Sigmoid colon (tissue), 6 donors: ENCODE measurements at regions not wholly inside any gene's neighbourhood (a gene's known extent, or its start where the extent isn't known, plus 50 kb on each side); places are given as distances from the start of the nearest gene placed in this dataset.

Experiments used
- DNase-seq: peaks from one replicate; pipeline ENCODE4 v3.0.0-alpha.2; 2019
- H3K27ac ChIP-seq, 4 donors: fragments of 200-600 bp; sonication (generic); one replicate each; pipeline ENCODE4 v1.5.1; 2016 to 2019; ENCODE audit warnings: mild to moderate bottlenecking in 1 of 4
- H3K27me3 ChIP-seq, 3 donors: fragments of 200-600 bp; sonication (generic); one replicate each; pipeline ENCODE4 v1.5.1; 2019; ENCODE audit warnings: mild to moderate bottlenecking in 1 of 3
- H3K36me3 ChIP-seq, 4 donors: fragments of 200-600 bp; sonication (generic); one replicate each; pipeline ENCODE4 v1.5.1; 2016 to 2019
- H3K4me1 ChIP-seq, 4 donors: fragments of 200-600 bp; sonication (generic); one replicate each; pipeline ENCODE4 v1.5.1; 2017 to 2019
- H3K4me3 ChIP-seq, 4 donors: fragments of 200-600 bp; sonication (generic); one replicate each; pipeline ENCODE4 v1.5.1; 2017 to 2019; ENCODE audit warnings: mild to moderate bottlenecking in 2 of 4, moderate library complexity in 1 of 4
- H3K9me3 ChIP-seq, 4 donors: fragments of 200-600 bp in 3 of 4; sonication (generic) in 3 of 4; one replicate each; pipeline versions ENCODE4 v1.5.1 to v1.6.1; 2013 to 2019
- EP300 ChIP-seq, 4 donors: sonication (generic); formaldehyde crosslinking; IDR thresholded peaks; one replicate each; pipeline ENCODE4 v1.6.1; 2017; ENCODE audit warnings: antibody characterized with exemption in 4 of 4
- POLR2A ChIP-seq, 2 donors: fragments of 450-650 bp; IDR thresholded peaks; one replicate each; pipeline ENCODE4 v1.6.1; 2016; ENCODE audit warnings: antibody characterized with exemption in 2 of 2, mild to moderate bottlenecking in 2 of 2, moderate library complexity in 2 of 2
- POLR2AphosphoS5 ChIP-seq, 4 donors: sonication (generic); formaldehyde crosslinking; IDR thresholded peaks; one replicate each; pipeline ENCODE4 v1.6.1; 2017; ENCODE audit warnings: antibody characterized with exemption in 4 of 4
- WGBS, 2 donors: extraction: QIAGEN DNeasy Blood & Tissue Kit; methylation state at CpG; one replicate each; pipeline ENCODE4 v1.1.7; 2013; 5-methylcytosine and 5-hydroxymethylcytosine counted together
- intact Hi-C: fragments of 100-400 bp; cut with DNase I; formaldehyde crosslinking; loops from one replicate; pipeline ENCODE4 v1.15.1; 2023
- TF ChIP-seq, protein P1 (sequence below), 4 experiments: fragments of 450-650 bp in 3 of 4; fragments of 200-600 bp in 1 of 4; IDR thresholded peaks; one replicate each; pipeline ENCODE4 v1.5.1; 2016 to 2019; ENCODE audit warnings: antibody characterized with exemption in 4 of 4, mild to moderate bottlenecking in 3 of 4, moderate library complexity in 2 of 4
- donor health status: healthy with polysubstance abuse.
- donor health status: healthy.

DNA sequence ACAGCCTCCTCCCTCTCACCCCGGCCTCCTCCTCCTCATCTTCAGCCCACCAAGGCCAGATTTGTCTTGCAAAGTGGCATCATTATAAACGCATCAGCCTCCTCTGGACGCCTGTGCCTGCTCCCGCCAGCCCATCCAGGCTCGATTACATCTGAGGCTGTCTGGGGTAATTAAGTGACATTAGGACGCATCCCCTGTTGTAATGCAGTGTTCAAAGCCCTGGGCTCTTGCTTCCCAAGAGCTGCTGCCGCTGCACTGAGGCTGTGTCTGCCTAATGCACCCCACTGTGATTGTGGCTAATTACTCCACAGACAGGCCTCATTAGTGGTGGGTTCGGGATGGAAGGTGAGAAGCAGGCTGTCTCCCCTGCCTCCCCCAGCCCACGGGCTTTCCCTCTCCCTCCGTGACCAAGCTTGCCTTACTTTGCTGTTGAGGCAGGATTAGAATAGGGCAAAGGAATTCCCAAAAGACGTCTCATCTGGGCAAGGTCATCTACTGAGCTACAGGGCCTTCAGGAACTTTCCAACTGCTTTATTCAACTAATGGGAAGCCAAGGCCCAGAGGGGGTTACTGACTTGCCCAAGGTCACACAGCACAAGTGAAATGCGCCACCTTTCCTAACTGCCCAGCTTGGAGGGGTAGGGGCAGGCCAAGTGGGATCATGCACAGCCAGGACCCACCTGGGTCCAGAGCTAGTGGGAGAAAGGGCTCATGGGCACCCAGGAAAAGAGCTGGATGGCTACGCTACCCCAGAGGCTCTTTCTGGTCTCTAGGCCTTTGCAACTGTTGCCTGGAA is 66.2 kb upstream of the PCBD1 start:
- Histone ChIP-seq H3K4me3 (no peak overlapping the region), H3K27ac (no peak overlapping the region), H3K36me3 (no peaks in the 10 kb centered on the region), H3K9me3 (no peaks in the 10 kb centered on the region), H3K27me3 (no peaks in the 10 kb centered on the region), H3K4me1 (no peaks in the 10 kb centered on the region)
- intact Hi-C loops: no loop called here
- DNase-seq: no peak
- TF ChIP-seq, protein P1, sequence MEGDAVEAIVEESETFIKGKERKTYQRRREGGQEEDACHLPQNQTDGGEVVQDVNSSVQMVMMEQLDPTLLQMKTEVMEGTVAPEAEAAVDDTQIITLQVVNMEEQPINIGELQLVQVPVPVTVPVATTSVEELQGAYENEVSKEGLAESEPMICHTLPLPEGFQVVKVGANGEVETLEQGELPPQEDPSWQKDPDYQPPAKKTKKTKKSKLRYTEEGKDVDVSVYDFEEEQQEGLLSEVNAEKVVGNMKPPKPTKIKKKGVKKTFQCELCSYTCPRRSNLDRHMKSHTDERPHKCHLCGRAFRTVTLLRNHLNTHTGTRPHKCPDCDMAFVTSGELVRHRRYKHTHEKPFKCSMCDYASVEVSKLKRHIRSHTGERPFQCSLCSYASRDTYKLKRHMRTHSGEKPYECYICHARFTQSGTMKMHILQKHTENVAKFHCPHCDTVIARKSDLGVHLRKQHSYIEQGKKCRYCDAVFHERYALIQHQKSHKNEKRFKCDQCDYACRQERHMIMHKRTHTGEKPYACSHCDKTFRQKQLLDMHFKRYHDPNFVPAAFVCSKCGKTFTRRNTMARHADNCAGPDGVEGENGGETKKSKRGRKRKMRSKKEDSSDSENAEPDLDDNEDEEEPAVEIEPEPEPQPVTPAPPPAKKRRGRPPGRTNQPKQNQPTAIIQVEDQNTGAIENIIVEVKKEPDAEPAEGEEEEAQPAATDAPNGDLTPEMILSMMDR (IDR thresholded peaks at IDR 0.05): no peak
- no peak for TF ChIP-seq EP300 (IDR thresholded peaks at IDR 0.05)
- TF ChIP-seq POLR2AphosphoS5 (IDR thresholded peaks at IDR 0.05): no peak
- TF ChIP-seq POLR2A (IDR thresholded peaks at IDR 0.05): no peak
- 81 to 83% methylated on average over 13 of the region's 13 CpGs for WGBS, 2 donors

DNA sequence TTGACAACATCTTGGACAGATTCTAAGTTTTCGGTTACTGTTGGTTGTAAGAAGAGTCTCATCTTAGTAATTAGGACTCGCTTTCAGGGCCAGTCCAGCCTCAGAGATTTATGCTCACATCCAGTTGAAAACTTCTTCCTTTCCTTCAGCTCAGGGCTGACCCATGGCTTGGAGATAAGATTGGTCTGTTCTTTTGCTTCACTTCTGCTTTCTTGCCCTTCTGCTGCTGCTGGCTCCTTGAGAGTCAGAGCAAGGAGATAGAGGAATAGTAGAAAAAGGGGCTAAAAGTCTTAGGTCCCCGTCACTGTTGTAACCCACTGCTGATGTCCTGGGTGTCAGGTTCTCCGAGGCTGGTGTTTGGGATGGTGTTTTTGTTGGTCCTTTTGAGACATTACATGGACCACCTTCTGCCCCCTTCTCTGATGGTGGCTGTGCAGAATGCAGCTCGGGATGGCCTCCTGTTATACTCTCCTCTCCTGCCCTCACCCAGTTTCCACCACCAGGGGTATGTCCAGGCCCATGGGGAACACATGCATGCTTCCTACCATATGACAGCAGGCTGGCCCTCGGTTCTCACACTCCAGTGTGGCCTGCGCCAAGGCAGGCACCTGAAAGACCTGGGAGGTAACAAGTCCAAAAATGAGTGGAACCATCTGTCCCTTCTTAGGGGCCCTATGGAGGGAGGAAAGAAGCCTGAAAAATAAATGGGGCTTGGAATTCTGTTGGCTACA is 67.8 kb upstream of the PCBD1 start:
- no peaks in the 10 kb centered on the region for H3K36me3 ChIP-seq

DNA sequence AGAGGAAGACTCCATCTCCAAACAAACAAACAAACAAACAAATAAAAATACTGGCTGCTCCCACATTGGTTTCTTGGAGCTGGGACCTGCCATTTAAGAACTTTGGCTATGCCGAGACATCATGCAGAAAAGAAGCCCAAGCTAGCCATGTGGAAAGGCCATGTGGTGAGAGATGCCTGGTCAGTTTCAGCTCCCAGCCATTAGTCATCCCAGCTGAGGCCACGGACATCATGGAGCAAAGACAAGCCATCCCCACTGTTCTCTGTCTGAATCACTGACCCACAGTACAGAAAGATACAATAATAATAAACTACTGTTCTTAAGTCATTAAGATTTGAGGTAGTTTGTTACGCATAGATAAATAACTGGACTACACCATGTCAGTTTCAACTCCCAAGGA is 70.0 kb upstream of the PCBD1 start:
- WGBS, 2 donors: 79 to 94% methylated on average over 3 of the region's 3 CpGs
- Histone ChIP-seq H3K4me1 (no peaks in the 10 kb centered on the region), H3K9me3 (no peaks in the 10 kb centered on the region), H3K27me3 (no peaks in the 10 kb centered on the region), H3K36me3 (no peaks in the 10 kb centered on the region), H3K27ac (no peak overlapping the region), H3K4me3 (no peak overlapping the region)
- TF ChIP-seq, protein P1 (IDR thresholded peaks at IDR 0.05): no peak
- TF ChIP-seq POLR2AphosphoS5 (IDR thresholded peaks at IDR 0.05): no peak
- TF ChIP-seq POLR2A (IDR thresholded peaks at IDR 0.05): no peak
- no peak for DNase-seq
- intact Hi-C loops: no loop called here

More for the DNA sequence above, 67.8 kb upstream of the PCBD1 start:
- Histone ChIP-seq H3K27ac (no peak overlapping the region), H3K4me1 (no peaks in the 10 kb centered on the region), H3K4me3 (no peak overlapping the region), H3K9me3 (no peaks in the 10 kb centered on the region), H3K27me3 (no peaks in the 10 kb centered on the region)
- no peak for DNase-seq
- WGBS, 2 donors: 57 to 62% methylated on average over 7 of the region's 7 CpGs
- intact Hi-C loops: no loop called here
- TF ChIP-seq EP300 (IDR thresholded peaks at IDR 0.05) (no peak), POLR2AphosphoS5 (IDR thresholded peaks at IDR 0.05) (no peak), POLR2A (IDR thresholded peaks at IDR 0.05) (no peak)
- TF ChIP-seq, protein P1 (IDR thresholded peaks at IDR 0.05): no peak

DNA sequence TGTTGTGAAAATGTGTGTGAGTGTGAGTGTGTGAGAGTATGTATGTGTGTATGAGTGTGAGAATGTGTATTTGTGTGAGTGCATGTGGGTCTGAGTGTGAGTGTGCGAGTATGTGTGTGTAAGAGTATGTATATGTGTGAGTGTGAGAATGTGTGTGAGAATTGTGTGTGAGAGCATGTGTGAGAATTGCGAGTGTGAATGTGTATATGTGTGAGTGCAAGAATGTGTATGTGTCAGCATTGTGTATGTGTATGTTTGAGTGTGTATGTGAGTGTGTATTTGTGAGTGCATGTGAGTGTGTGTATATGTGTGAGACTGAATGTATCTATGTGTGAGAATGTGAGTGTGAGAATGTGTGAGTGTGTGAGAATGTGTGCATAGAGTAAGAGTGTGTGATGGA is 72.0 kb upstream of the PCBD1 start:
- 93 to 96% methylated on average over 2 of the region's 2 CpGs for WGBS, 2 donors
- no peak for TF ChIP-seq POLR2A (IDR thresholded peaks at IDR 0.05)
- intact Hi-C loops: no loop called here
- Histone ChIP-seq H3K9me3 (no peaks in the 10 kb centered on the region), H3K4me3 (no peak overlapping the region), H3K27ac (no peak overlapping the region), H3K4me1 (no peaks in the 10 kb centered on the region), H3K27me3 (no peaks in the 10 kb centered on the region), H3K36me3 (no peaks in the 10 kb centered on the region)
- DNase-seq: no peak

DNA sequence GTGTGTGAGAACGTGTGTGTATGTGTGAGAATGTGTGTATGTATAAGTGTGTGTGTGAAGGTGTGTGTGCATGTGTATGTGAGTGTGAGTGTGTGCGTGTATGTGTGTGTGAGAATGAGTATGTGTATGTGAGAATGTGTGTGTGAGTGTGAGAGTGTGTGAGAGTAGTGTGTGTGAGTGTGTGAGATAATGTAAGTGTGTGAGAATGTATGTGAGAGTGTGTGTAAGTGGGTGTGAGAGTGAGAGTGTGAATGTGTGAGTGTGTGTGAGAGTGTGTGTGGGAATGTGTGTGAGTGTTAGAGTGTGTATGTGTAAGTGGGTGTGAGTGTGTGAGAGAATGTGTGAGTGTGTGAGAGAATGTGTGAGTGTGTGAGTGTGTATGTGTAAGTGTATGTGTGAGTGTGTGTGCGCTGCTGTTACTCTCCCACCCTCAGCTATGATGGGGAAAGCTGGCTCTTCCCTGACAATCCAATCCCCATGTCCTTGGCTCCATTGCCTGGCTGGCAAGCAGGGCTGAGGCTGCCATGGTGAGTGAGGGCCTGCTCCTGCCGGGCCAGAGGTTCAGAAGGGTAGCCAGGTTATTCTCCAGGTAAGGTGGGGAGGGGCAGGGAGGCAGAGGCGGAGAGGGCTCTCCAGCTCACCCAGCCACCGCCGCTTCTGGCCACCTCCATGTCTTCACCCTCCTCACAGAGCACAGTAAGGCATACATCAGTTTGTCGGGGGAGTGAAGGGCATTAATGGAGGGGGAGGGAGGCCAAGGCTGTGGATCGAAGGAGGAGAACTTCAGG is 72.6 kb upstream of the PCBD1 start:
- H3K27me3 ChIP-seq: no peaks in the 10 kb centered on the region
- 73 to 78% methylated on average over 9 of the region's 9 CpGs for WGBS, 2 donors
- no peaks in the 10 kb centered on the region for H3K9me3 ChIP-seq
- TF ChIP-seq POLR2AphosphoS5 (IDR thresholded peaks at IDR 0.05) (no peak), EP300 (IDR thresholded peaks at IDR 0.05) (no peak), POLR2A (IDR thresholded peaks at IDR 0.05) (no peak)
- TF ChIP-seq, protein P1 (IDR thresholded peaks at IDR 0.05): no peak
- H3K4me1 ChIP-seq: no peaks in the 10 kb centered on the region
- H3K36me3 ChIP-seq: no peaks in the 10 kb centered on the region
- intact Hi-C loops: no loop called here
- H3K27ac ChIP-seq: no peak overlapping the region
- H3K4me3 ChIP-seq: no peak overlapping the region
- no peak for DNase-seq
